Motor neuron (in vitro differentiated cells): ENCODE measurements at regions not wholly inside any gene's neighbourhood (a gene's known extent, or its start where the extent isn't known, plus 50 kb on each side); places are given as distances from the start of the nearest gene placed in this dataset.

Experiments used
- ATAC-seq, 8 experiments: fragments of 200-7000 bp; cut with Tn5 transposase; replicated peaks in 6 of 8; 2 replicates each; pipeline ENCODE4 v1.8.0; 2021; ENCODE audit warnings: mild to moderate bottlenecking in 8 of 8, moderate library complexity in 8 of 8
- H3K27ac ChIP-seq, 2 donors: fragments of 250-450 bp; sonication (Bioruptor Pico); 2 replicates each; pipeline ENCODE4 v1.9.0; 2021; ENCODE audit warnings: antibody characterized with exemption in 2 of 2, mild to moderate bottlenecking in 2 of 2, moderate library complexity in 1 of 2
- H3K4me1 ChIP-seq, 2 donors: fragments of 250-450 bp; sonication (Bioruptor Pico); replicated peaks in 1 of 2; 2 replicates each; pipeline ENCODE4 v1.6.1; 2021; ENCODE audit warnings: antibody characterized with exemption in 2 of 2, mild to moderate bottlenecking in 2 of 2, moderate library complexity in 1 of 2
- H3K4me3 ChIP-seq, 5 donors: fragments of 250-450 bp; sonication (Bioruptor Pico); 2 replicates each; pipeline ENCODE4 v1.9.0; 2021; ENCODE audit warnings: antibody characterized with exemption in 5 of 5, mild to moderate bottlenecking in 5 of 5, moderate library complexity in 4 of 5
- WGBS, 10 experiments: fragments of 450-650 bp; shearing (Covaris generic); methylation state at CpG; one replicate each; pipeline ENCODE4 v1.0.0; 2022; 5-methylcytosine and 5-hydroxymethylcytosine counted together
- in situ Hi-C, 9 experiments: fragments of 400-800 bp; cut with MboI; loops; one replicate each; pipeline ENCODE4 v1.15.0; 2021; ENCODE audit warnings: low sequenced_read_pairs in 9 of 9, low pct_unique_long_range_greater_than_20kb in 2 of 9; ENCODE audit not compliant: unreplicated experiment in 9 of 9

DNA sequence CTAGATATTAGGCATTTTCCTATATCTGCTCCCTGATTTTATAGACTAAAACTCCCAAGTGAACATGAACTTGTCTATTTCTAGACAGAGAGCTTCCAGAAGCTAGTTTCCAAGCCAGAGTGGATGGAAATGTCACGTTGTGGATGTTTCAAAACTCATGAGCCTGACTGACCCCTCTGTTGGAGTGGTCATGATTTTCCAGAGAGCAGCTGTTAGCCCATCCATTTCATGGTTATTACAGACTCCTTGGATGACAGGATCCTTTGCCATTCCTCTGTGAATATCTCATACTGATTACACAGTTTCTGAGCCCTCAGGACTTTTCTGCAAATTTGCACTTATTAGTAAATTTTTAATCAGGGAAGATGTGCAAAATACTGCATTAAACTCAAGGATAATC lies 76.8 kb upstream of the ATF3 start:
- 0 to 63% (median 39%) methylated on average over 1 of the region's 1 CpG; no CpG with 5 or more reads in 4 of the 10 experiments for WGBS, 10 experiments
- no peak for ATAC-seq
- Histone ChIP-seq H3K27ac (no peak overlapping the region), H3K4me3 (no peak overlapping the region), H3K4me1 (peaks cover 6 to 15% of the 10 kb centered on the region in 2 donors)
- in situ Hi-C loops = no loop called here

DNA sequence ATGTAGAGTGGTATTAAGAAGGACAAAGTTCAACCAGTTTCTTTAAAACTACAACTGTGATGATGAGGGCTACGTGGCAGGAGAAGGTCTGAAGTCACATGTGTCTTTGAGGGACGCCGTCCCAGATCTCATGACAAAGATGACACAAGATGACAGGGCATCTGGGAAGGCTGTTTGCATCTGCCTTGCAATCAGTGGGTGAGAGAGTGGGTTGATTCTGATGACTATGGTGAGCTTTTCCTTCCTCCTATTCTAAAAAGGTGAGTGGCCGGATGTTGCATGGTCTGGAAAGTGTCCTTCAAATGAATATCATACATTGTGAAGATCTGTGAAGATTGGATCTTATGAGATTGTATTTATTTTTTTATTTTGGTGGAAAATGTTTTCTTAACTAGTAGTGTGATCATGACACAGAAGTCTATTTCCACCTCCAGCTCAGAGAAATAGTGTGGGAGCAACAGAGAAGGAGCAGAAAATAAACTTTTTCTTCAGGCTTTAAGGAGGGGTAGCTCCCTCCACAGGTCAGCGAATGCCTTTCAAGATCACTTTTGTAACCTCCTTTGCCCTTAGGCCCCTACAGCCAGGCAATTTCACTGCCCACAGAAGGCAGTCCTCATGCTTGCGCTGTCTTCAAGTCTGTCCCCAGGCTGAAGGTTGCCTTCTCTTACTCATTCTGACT lies 76.0 kb upstream of the ATF3 start:
- Histone ChIP-seq H3K4me1 (peaks cover 6 to 15% of the 10 kb centered on the region in 2 donors), H3K27ac (no peak overlapping the region), H3K4me3 (no peak overlapping the region)
- in situ Hi-C loops = no loop called here
- peak in 1 of 8 experiments; percentile 42 for ATAC-seq
- WGBS, 10 experiments = 0 to 100% (median 81%) methylated on average over 1 to 6 of the region's 6 CpGs; no CpG with 5 or more reads in 1 of the 10 experiments

DNA sequence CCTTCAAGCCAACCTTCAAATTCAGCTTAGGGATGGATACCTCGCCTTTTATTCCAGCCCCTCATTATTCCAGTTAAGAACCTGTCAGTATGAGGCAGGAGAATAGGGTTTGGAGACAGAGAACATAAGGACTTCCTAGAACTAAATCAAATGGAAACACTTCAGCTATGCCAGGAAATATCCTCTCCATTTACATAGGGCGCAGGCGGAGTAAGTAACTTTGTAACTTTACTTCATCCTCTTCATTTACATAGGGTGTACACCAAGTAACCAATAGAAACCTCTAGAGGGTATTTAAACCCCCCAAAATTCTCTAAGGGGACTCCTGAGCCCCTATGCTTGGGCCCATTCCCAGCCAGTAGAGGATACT lies 75.4 kb upstream of the ATF3 start:
- H3K4me3 ChIP-seq = no peak overlapping the region
- 0 to 100% (median 82%) methylated on average over 1 to 3 of the region's 3 CpGs; no CpG with 5 or more reads in 1 of the 10 experiments for WGBS, 10 experiments
- in situ Hi-C loops = no loop called here
- H3K27ac ChIP-seq = no peak overlapping the region
- H3K4me1 ChIP-seq = peaks cover 6 to 15% of the 10 kb centered on the region in 2 donors
- peak in 3 of 8 experiments; percentile 61 to 73 (median 67) for ATAC-seq

DNA sequence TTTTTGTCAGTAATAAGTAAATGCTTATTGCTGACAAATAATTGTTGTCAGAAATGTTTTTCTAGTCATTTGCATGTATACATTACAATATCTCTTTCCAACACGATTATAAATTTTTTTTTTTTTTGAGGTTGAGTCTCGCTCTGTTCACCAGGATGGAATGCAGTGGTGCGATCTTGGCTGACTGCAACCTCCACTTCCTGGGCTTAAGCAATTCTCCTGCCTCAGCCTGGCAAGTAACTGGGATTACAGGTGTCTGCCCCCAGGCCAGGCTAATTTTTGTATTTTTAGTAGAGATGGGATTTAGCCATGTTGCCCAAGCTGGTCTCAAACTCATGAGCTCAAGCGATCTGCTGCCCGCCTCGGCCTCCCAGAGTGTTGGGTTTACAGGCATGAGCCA lies 72.0 kb upstream of the ATF3 start:
- WGBS, 10 experiments = 63 to 100% (median 94%) methylated on average over 1 to 6 of the region's 6 CpGs; no CpG with 5 or more reads in 1 of the 10 experiments

DNA sequence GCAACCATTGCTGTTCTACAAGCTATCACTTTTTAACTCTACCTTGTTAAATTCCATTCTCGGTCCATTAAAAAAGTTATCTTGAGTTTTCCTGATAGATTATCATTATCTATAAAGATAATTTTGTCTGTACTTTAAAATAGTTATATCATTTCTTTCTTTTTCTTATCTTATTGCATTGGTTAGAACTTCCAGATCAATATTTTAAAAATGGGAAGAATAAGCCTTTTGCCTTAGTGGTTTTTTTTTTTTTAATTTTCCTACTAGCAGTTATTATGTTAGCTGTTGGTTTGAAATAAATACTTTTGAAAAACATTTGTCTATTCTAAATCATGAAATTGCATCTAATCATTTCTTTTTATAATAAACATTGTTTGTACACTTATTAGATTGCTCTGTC lies 71.0 kb upstream of the ATF3 start:
- no peak overlapping the region for H3K27ac ChIP-seq
- H3K4me1 ChIP-seq = no peaks in the 10 kb centered on the region
- in situ Hi-C loops = no loop called here
- no peak for ATAC-seq
- H3K4me3 ChIP-seq = no peak overlapping the region
- 0 to 80% (median 30%) methylated on average over 1 of the region's 1 CpG for WGBS, 10 experiments

More for the DNA sequence above, 72.0 kb upstream of the ATF3 start:
- no peak for ATAC-seq
- H3K4me3 ChIP-seq = no peak overlapping the region
- in situ Hi-C loops = no loop called here
- H3K4me1 ChIP-seq = no peaks in the 10 kb centered on the region
- no peak overlapping the region for H3K27ac ChIP-seq

DNA sequence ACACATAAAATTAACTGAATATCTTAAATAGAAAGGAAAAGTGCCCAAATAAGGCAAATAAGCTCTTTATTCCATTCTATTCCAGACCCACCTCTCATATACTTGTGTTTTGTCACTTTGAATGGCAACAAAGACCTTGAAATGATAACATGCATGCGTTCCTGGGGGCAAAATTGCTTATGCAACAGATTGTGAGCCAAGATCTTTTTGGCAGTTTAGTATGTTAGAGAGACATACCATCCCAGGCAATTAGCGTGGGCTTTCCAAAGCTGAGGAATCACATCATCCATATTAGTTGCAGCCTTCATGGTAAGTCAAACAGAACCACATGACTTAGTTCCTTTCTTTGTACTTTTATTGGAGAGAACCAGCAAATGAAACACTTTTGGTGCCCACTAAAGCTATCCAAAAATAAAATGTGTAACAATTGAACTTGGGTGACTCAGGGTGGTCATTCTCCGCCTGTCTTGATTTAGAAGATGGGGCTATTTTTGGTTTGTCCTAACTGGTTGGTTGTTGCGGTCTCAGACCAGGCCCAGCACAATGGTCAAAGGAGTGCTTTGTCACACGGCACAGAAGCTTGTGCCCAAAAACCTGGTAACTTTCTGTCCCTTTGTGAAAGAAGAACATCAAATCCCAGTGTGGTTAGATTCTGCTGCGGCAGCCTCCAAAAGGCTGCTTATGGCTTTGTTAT lies 68.7 kb upstream of the ATF3 start:
- in situ Hi-C loops = no loop called here
- Histone ChIP-seq H3K27ac (no peak overlapping the region), H3K4me3 (no peak overlapping the region), H3K4me1 (no peaks in the 10 kb centered on the region)
- WGBS, 10 experiments = 29 to 93% (median 81%) methylated on average over 1 to 6 of the region's 6 CpGs
- no peak for ATAC-seq

DNA sequence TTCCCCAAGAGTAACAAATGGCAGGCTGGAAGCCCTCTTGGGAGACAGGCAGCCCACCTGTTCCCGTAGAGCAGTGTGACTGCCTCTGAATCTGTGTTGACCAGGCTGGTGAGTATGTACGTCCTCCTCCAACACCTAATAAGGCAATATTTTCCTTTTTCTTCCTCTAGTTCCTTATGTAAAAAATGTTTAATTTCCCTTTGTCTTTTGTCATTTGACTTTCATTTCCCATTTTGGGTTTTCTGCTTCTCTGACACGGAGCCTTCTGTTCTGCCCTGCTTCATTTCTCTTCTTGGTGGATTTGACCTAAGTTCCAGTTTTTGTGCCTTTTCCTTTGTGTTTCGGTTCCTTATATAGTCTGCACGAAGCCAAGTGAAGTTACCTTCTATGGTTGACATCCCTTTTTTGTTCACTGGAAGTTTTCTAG lies 65.8 kb upstream of the ATF3 start:
- H3K4me1 ChIP-seq = peaks cover 7 to 15% of the 10 kb centered on the region in 2 donors
- no peak overlapping the region for H3K27ac ChIP-seq
- in situ Hi-C loops = no loop called here
- no peak overlapping the region for H3K4me3 ChIP-seq
- WGBS, 10 experiments = 55 to 100% (median 78%) methylated on average over 3 to 5 of the region's 5 CpGs
- no peak for ATAC-seq

DNA sequence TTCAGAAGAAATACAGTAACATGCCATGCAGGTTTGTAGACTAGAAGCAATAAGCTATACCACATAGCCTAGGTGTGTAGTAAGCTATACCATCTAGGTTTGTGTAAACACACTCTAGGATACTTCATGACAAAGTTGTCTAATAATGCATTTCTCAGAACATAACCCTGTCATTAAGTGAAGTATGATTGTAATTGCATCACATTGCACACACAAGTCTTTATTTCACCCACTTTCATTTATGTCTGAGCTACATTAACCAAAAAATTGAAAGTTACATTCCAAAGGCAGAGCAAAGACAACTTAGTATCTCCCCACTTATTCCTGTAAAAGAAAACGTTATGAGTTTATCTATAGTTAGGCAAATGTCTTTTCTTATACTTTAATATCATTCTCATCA lies 64.5 kb upstream of the ATF3 start:
- ATAC-seq = no peak
- WGBS, 10 experiments = 29 to 89% (median 73%) methylated on average over 1 of the region's 1 CpG; no CpG with 5 or more reads in 2 of the 10 experiments
- Histone ChIP-seq H3K4me1 (peaks cover 7 to 15% of the 10 kb centered on the region in 2 donors), H3K27ac (no peak overlapping the region), H3K4me3 (no peak overlapping the region)
- in situ Hi-C loops = no loop called here

DNA sequence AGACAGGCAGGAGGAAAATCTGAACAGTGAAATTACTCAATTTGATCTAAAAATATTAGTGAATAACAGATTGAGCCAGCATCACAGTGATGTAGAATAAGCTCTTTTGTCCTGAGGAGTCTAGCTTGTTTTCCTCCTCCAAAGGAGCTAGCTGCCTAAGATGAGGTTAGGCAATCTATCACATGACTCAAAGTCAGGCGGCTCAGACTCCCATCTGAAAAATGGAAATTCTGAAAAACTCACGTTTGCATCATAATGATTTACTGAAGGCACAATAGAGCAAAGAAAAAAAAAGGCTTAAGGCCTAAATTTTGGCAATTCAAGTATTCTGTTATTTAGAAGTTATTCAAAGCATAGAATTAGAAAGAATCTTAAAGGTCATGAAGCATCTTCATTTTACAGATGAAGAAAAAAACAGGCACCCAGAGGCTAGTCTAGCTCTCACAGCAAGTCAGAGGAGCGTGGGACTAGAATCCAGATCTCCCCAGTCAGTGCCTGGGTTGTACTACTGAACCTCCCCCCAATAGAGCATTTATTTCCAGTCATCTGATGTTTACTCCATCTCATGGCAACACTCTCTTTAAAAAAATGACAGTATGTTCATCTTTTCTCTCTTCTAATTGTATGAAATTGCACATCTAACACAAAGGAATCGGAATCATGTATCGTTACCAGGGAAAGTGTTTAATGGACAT lies 62.5 kb upstream of the ATF3 start:
- ATAC-seq = peak; percentile 49 to 98 (median 96)
- 0 to 74% (median 53%) methylated on average over 1 to 5 of the region's 5 CpGs for WGBS, 10 experiments
- in situ Hi-C loops = no loop called here

DNA sequence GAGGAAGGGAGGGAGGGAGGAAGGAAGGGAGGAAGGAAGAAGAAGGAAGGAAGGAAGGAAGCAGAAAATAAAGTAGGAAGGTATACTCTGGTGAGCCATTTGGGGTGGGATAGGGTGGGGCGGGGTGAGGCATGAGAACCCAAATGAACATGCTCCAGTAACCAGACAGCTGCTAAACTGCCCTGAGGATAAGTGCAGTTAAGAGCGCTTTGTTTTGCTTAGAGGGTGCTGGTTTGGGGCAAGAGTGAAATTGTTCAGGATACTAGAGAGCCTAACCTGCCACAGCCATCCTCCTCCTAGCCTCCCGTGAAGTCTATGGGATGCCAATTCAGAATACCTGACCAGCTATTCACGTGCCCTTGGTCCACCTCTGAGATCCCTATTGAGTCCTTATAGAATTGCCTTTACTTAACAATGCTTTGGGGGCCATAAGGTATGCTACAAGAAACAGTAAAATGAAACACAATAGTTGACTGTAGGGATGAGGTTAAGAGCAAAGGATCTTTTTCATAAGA lies 59.0 kb upstream of the ATF3 start:
- Histone ChIP-seq H3K4me3 (no peak overlapping the region), H3K27ac (no peak overlapping the region), H3K4me1 (peaks cover 7 to 15% of the 10 kb centered on the region in 2 donors)
- in situ Hi-C loops = no loop called here
- ATAC-seq = no peak
- WGBS, 10 experiments = 17 to 57% (median 33%) methylated on average over 1 to 4 of the region's 4 CpGs; no CpG with 5 or more reads in 6 of the 10 experiments

More for the DNA sequence above, 62.5 kb upstream of the ATF3 start:
- H3K4me1 ChIP-seq = peaks cover 7 to 15% of the 10 kb centered on the region in 2 donors
- H3K27ac ChIP-seq = no peak overlapping the region
- H3K4me3 ChIP-seq = no peak overlapping the region

DNA sequence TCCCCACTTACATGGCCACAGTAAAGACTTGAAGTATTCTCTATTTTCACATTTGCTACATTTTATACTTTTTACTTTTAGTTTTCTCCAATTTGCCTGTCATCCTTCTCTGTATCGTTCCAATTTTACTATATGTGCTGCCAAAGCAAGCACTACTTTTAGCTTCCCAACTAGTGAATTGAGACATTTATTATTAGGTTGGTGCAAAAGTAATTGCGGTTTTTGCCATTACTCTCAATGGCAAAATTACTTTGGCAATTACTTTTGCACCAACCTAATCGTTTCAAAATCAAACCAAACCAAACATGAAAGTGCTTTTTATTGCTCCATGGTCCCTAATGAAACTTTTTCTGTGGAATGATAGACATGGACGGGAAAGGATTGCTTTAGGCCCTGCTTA lies 56.6 kb upstream of the ATF3 start:
- in situ Hi-C loops = no loop called here
- WGBS, 10 experiments = 48 to 95% (median 73%) methylated on average over 2 to 4 of the region's 4 CpGs
- H3K4me3 ChIP-seq = no peak overlapping the region
- no peak for ATAC-seq
- no peak overlapping the region for H3K27ac ChIP-seq
- peaks cover 0 to under 1% of the 10 kb centered on the region in 2 donors for H3K4me1 ChIP-seq

DNA sequence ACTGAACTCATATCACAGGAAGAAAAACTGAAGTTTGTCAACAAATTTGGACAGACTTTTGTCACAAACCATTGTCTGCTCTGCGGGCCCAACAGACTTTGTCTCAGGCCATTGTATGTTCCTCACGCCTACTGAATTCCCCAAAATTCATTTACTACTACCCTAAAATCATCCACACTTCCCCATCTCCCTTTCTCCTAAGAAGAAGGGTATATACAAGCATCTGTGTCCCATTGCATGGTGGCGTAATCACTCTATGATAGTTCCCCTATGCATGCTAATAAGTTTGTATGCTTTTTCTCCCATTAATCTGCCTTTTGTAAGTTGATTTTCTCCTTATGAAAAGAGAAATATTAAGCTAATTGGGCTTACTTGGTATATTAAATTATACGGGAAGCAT lies 54.9 kb upstream of the ATF3 start:
- peaks cover 9 to 10% of the 10 kb centered on the region in 2 donors for H3K4me1 ChIP-seq
- H3K27ac ChIP-seq = no peak overlapping the region
- 60 to 100% (median 74%) methylated on average over 1 to 4 of the region's 4 CpGs; no CpG with 5 or more reads in 1 of the 10 experiments for WGBS, 10 experiments
- in situ Hi-C loops = no loop called here
- H3K4me3 ChIP-seq = no peak overlapping the region
- no peak for ATAC-seq

DNA sequence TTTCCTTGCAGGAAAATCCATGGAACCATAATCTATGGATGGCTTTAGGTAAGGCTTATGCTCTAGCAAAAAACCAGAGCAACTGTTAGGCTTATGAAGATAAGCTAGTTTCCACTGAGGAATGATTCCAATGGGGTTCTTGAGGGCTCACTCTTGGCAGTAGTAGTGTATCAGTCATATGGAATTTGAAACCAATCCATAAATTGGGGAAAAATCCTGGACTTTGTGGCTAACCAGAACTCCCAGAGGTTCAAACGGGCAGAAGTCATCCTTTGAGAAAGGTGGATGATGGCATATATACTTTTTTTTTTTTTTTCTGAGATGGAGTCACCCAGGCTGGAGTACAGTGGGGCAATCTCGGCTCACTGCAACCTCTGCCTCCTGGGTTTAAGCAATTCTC lies 54.2 kb upstream of the ATF3 start:
- H3K4me3 ChIP-seq = no peak overlapping the region
- no peak for ATAC-seq
- in situ Hi-C loops = no loop called here
- peaks cover 13 to 14% of the 10 kb centered on the region in 2 donors for H3K4me1 ChIP-seq
- no peak overlapping the region for H3K27ac ChIP-seq
- whole genome bisulfite sequencing, 10 experiments = 20 to 100% (median 100%) methylated on average over 1 to 2 of the region's 2 CpGs; no CpG with 5 or more reads in 3 of the 10 experiments
